Astrocyte (in vitro differentiated cells and primary cell): ENCODE measurements at regions not wholly inside any gene's neighbourhood (a gene's known extent, or its start where the extent isn't known, plus 50 kb on each side); places are given as distances from the start of the nearest gene placed in this dataset.
A peak's percentile ranks its signal among the peaks of the same experiment; 100 is the strongest.
"Not testable (repeated sequence)": the region's sequence is repeated elsewhere in the genome, so short reads cannot be mapped to it uniquely, and the experiment has no call there.

Source experiments
- DNase-seq: peaks from one replicate; pipeline ENCODE4 v3.0.0-alpha.2; 2010; ENCODE audit warnings: low read depth
- FAIRE-seq: peaks from 2 replicates; lab custom pipeline; 2011; peaks lifted over from hg19 to GRCh38; lab: Jason Lieb, UNC
- H2AFZ ChIP-seq: 2 replicates; pipeline ENCODE4 v1.6.0; 2012; ENCODE audit warnings: low read depth, low read length, inconsistent platforms
- H3K27ac ChIP-seq: 2 replicates; pipeline ENCODE4 v1.5.1; 2011; ENCODE audit warnings: low read depth, low read length, inconsistent platforms
- H3K27me3 ChIP-seq: 2 replicates; pipeline ENCODE4 v1.6.0; 2011; ENCODE audit warnings: low read length, inconsistent platforms; ENCODE audit not compliant: insufficient read depth
- H3K36me3 ChIP-seq: 2 replicates; pipeline ENCODE4 v1.5.1; 2011; ENCODE audit warnings: low read length, inconsistent platforms; ENCODE audit not compliant: insufficient read depth
- H3K4me1 ChIP-seq: 2 replicates; pipeline ENCODE4 v1.5.1; 2011; ENCODE audit warnings: low read length, inconsistent platforms; ENCODE audit not compliant: insufficient read depth
- H3K4me2 ChIP-seq: 2 replicates; pipeline ENCODE4 v1.6.0; 2012; ENCODE audit warnings: low read length, inconsistent platforms
- H3K4me3 ChIP-seq: 2 replicates; pipeline ENCODE4 v1.5.1; 2011; ENCODE audit warnings: low read depth, mild to moderate bottlenecking, low read length, inconsistent platforms; ENCODE audit not compliant: insufficient read depth
- H3K79me2 ChIP-seq: 2 replicates; pipeline ENCODE4 v1.6.0; 2012; ENCODE audit warnings: mild to moderate bottlenecking, low read length, inconsistent platforms; ENCODE audit not compliant: insufficient read depth
- H3K9ac ChIP-seq: 2 replicates; pipeline ENCODE4 v1.6.0; 2012; ENCODE audit warnings: mild to moderate bottlenecking, low read length, inconsistent platforms
- H3K9me3 ChIP-seq: 2 replicates; pipeline ENCODE4 v1.5.1; 2012; ENCODE audit warnings: low read depth, mild to moderate bottlenecking, low read length, inconsistent platforms; ENCODE audit not compliant: insufficient read depth
- H4K20me1 ChIP-seq: 2 replicates; pipeline ENCODE4 v1.6.0; 2012; ENCODE audit warnings: low read length, inconsistent platforms; ENCODE audit not compliant: insufficient read depth
- H3K27ac Mint-ChIP-seq: one replicate; pipeline ENCODE4 v1.8.0; 2021; ENCODE audit warnings: mild to moderate bottlenecking, mixed read lengths; ENCODE audit not compliant: unreplicated experiment
- H3K27me3 Mint-ChIP-seq: one replicate; pipeline ENCODE4 v1.8.0; 2021; ENCODE audit warnings: low read depth, mixed read lengths; ENCODE audit not compliant: unreplicated experiment
- H3K36me3 Mint-ChIP-seq: one replicate; pipeline ENCODE4 v1.8.0; 2021; ENCODE audit warnings: low read depth, mixed read lengths; ENCODE audit not compliant: unreplicated experiment
- H3K4me1 Mint-ChIP-seq: one replicate; pipeline ENCODE4 v1.8.0; 2021; ENCODE audit warnings: low read depth, mixed read lengths; ENCODE audit not compliant: unreplicated experiment
- H3K4me3 Mint-ChIP-seq: one replicate; pipeline ENCODE4 v1.8.0; 2021; ENCODE audit warnings: mild to moderate bottlenecking, moderate library complexity, mixed read lengths; ENCODE audit not compliant: unreplicated experiment
- H3K9me3 Mint-ChIP-seq: one replicate; pipeline ENCODE4 v1.8.0; 2021; ENCODE audit warnings: mild to moderate bottlenecking, mixed read lengths; ENCODE audit not compliant: unreplicated experiment
- EZH2 ChIP-seq: IDR thresholded peaks from 2 replicates; pipeline ENCODE4 v1.6.1; 2012; ENCODE audit warnings: mild to moderate bottlenecking, low read length, inconsistent platforms; ENCODE audit not compliant: insufficient read depth
- TF ChIP-seq, protein P1 (sequence below): IDR thresholded peaks from 2 replicates; pipeline ENCODE4 v1.5.1; 2011; ENCODE audit warnings: low read depth, mild to moderate bottlenecking, inconsistent platforms, low read length, moderate library complexity; ENCODE audit not compliant: insufficient read depth

GRCh38 chr20:53652859-53653517, 59.3 kb upstream of the ZNF217 start:
- H3K9me3 Mint-ChIP-seq: no peaks in the 10 kb centered on the region
- H3K9me3 ChIP-seq: no peaks in the 10 kb centered on the region
- H4K20me1 ChIP-seq: no peaks in the 10 kb centered on the region
- H3K36me3 ChIP-seq: no peaks in the 10 kb centered on the region
- no peak overlapping the region for H3K9ac ChIP-seq
- H3K36me3 Mint-ChIP-seq: no peaks in the 10 kb centered on the region
- H3K4me1 ChIP-seq: peaks cover 14% of the 10 kb centered on the region
- H3K27ac Mint-ChIP-seq: no peak overlapping the region
- no peak overlapping the region for H3K27ac ChIP-seq
- no peak overlapping the region for H3K4me2 ChIP-seq
- H3K79me2 ChIP-seq: no peaks in the 10 kb centered on the region
- TF ChIP-seq EZH2: no peak
- TF ChIP-seq, protein P1, sequence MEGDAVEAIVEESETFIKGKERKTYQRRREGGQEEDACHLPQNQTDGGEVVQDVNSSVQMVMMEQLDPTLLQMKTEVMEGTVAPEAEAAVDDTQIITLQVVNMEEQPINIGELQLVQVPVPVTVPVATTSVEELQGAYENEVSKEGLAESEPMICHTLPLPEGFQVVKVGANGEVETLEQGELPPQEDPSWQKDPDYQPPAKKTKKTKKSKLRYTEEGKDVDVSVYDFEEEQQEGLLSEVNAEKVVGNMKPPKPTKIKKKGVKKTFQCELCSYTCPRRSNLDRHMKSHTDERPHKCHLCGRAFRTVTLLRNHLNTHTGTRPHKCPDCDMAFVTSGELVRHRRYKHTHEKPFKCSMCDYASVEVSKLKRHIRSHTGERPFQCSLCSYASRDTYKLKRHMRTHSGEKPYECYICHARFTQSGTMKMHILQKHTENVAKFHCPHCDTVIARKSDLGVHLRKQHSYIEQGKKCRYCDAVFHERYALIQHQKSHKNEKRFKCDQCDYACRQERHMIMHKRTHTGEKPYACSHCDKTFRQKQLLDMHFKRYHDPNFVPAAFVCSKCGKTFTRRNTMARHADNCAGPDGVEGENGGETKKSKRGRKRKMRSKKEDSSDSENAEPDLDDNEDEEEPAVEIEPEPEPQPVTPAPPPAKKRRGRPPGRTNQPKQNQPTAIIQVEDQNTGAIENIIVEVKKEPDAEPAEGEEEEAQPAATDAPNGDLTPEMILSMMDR: no peak
- H3K27me3 Mint-ChIP-seq: no peaks in the 10 kb centered on the region
- FAIRE-seq (no peak), DNase-seq (no peak)
- H3K4me3 Mint-ChIP-seq: no peak overlapping the region
- no peaks in the 10 kb centered on the region for H3K27me3 ChIP-seq
- H2AFZ ChIP-seq: no peak overlapping the region
- H3K4me3 ChIP-seq: no peak overlapping the region
- H3K4me1 Mint-ChIP-seq: peaks cover 29% of the 10 kb centered on the region

DNA sequence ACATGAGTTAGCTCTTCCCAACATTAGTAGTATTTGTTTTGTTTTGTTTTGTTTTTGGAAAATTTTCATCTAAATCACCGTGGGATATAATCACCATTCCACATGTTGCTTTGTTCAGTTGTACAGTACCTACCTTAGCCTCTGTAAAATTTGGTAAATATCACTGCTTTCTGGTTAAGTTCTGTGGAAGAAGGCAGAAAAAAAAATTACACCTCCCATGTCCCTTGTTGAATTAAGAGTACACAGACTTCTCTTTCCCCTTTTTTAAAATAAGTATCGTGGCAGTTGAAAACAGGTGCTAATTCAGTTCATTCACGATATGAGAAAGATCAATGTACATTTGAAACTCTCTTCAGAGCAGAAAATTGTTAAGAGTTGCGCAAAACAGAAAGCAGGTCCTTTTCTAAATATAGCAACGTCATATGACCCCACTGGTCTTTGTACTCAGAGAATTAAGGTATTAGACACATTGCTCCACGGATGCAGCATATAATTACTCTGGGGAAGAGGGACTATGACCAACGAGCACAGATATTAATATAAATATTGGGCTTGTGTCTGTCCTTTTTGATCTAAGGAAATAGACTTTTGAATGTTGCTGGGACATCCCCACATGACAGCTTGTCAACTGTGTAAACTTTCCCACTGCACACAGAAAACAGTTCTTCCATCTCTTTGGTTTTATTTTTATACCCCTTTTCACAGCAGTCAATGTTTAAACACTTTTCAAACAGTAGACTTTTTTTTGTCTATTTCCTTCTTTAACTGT, 58.6 kb upstream of the ZNF217 start:
- H3K36me3 Mint-ChIP-seq: no peaks in the 10 kb centered on the region
- no peak overlapping the region for H3K27ac Mint-ChIP-seq
- no peaks in the 10 kb centered on the region for H3K9me3 Mint-ChIP-seq
- H3K4me1 Mint-ChIP-seq: peaks cover 25% of the 10 kb centered on the region
- H3K36me3 ChIP-seq: no peaks in the 10 kb centered on the region
- H3K4me3 ChIP-seq: no peak overlapping the region
- no peaks in the 10 kb centered on the region for H3K9me3 ChIP-seq
- H3K27ac ChIP-seq: no peak overlapping the region
- H3K4me1 ChIP-seq: peaks cover 14% of the 10 kb centered on the region
- peak overlapping the region; percentile 43 for H2AFZ ChIP-seq
- no peak overlapping the region for H3K4me3 Mint-ChIP-seq
- no peaks in the 10 kb centered on the region for H4K20me1 ChIP-seq
- TF ChIP-seq EZH2: no peak
- TF ChIP-seq, protein P1: no peak
- H3K79me2 ChIP-seq: no peaks in the 10 kb centered on the region
- DNase-seq (no peak), FAIRE-seq (no peak)
- H3K4me2 ChIP-seq: no peak overlapping the region
- no peaks in the 10 kb centered on the region for H3K27me3 Mint-ChIP-seq
- no peak overlapping the region for H3K9ac ChIP-seq
- H3K27me3 ChIP-seq: no peaks in the 10 kb centered on the region

DNA sequence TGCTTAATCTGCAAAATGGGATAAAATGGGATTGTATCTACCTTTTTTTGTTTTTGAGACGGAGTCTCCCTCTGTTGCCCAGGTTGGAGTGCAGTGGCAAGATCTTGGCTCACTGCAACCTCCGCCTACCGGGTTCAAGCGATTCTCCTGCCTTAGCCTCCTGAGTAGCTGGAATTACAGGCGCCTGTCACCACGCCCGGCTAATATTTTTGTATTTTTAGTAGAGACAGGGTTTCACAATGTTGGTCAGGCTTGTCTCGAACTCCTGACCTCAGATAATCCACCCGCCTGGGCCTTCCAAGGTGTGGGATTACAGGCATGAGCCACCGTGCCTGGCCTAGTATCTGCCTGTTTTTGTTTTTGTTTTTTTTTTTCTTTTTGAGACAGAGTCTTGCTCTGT, 55.9 kb upstream of the ZNF217 start:
- H3K4me3 ChIP-seq, H3K9ac ChIP-seq, H3K4me1 ChIP-seq, H4K20me1 ChIP-seq, H3K27ac ChIP-seq, H3K9me3 ChIP-seq, H2AFZ ChIP-seq, H3K9me3 Mint-ChIP-seq, H3K36me3 ChIP-seq, H3K27ac Mint-ChIP-seq, DNase-seq, H3K4me2 ChIP-seq, H3K27me3 Mint-ChIP-seq, H3K27me3 ChIP-seq, H3K4me3 Mint-ChIP-seq, FAIRE-seq, H3K79me2 ChIP-seq, H3K36me3 Mint-ChIP-seq: not testable (repeated sequence)
- peaks cover 11% of the 10 kb centered on the region for H3K4me1 Mint-ChIP-seq
